ENCODE measurements at regions not wholly inside any gene's neighbourhood (a gene's known extent, or its start where the extent isn't known, plus 50 kb on each side); places are given as distances from the start of the nearest gene placed in this dataset.

GRCh38 chr3:84224262-84224661, 734.5 kb upstream of the CADM2 start:
- TF ChIP-seq CTCF (IDR thresholded peaks at IDR 0.05; ENCODE audit: low read depth, low read length, missing input control) (no peak), EGR1 (IDR thresholded peaks at IDR 0.05; ENCODE audit: low read depth in 2 of 2) (no peak), MAX (IDR thresholded peaks at IDR 0.05) (no peak), HNF4A (conservative IDR thresholded peaks at IDR 0.05) (no peak)

Data from liver (tissue), 3 donors.